Nephron progenitor cell (in vitro differentiated cells): ENCODE measurements at regions not wholly inside any gene's neighbourhood (a gene's known extent, or its start where the extent isn't known, plus 50 kb on each side); places are given as distances from the start of the nearest gene placed in this dataset.

Experiments used
- DNase-seq: peaks from one replicate; pipeline ENCODE4 v3.0.0; 2021
- H3K27ac Mint-ChIP-seq: 2 replicates; pipeline ENCODE4 v1.8.0; 2021; ENCODE audit warnings: mild to moderate bottlenecking, moderate library complexity, mixed read lengths
- H3K27me3 Mint-ChIP-seq: 2 replicates; pipeline ENCODE4 v1.8.0; 2021; ENCODE audit warnings: mild to moderate bottlenecking, low read depth, mixed read lengths; ENCODE audit not compliant: poor library complexity
- H3K36me3 Mint-ChIP-seq: 2 replicates; pipeline ENCODE4 v1.8.0; 2021; ENCODE audit warnings: low read depth, mixed read lengths
- H3K4me1 Mint-ChIP-seq: 2 replicates; pipeline ENCODE4 v1.8.0; 2021; ENCODE audit warnings: mixed read lengths
- H3K4me3 Mint-ChIP-seq: 2 replicates; pipeline ENCODE4 v1.8.0; 2021; ENCODE audit warnings: mild to moderate bottlenecking, moderate library complexity, mixed read lengths
- H3K9me3 Mint-ChIP-seq: 2 replicates; pipeline ENCODE4 v1.8.0; 2021; ENCODE audit warnings: mild to moderate bottlenecking, moderate library complexity, mixed read lengths
- TF ChIP-seq, protein P1 (sequence below): fragments of 200-600 bp; sonication (generic); IDR thresholded peaks from 2 replicates; pipeline ENCODE4 v1.5.0; 2021; ENCODE audit warnings: antibody characterized with exemption

DNA sequence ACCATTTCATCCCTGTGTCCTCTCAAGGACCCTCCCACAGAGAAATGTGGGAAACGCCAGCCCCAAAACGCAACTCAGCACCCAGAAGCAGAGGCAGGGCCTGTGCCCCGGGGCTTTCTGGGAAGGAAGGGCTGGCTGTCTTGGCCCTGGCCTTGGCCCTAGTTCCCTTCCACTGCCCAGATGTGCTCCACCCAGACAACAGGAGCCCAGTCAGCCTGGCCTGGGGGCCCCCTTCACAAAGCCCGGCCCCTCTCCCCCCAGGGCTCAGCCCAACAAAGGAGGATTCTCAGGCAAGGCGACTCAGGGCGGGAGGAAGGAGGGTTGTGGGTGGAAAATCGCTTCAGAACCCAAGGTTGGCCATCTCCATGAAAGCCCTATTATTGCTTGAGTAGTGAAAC is 82.5 kb downstream of the PJA1 start:
- Mint-ChIP-seq H3K36me3 (no peaks in the 10 kb centered on the region), H3K4me1 (peaks cover 99% of the 10 kb centered on the region), H3K27ac (no peak overlapping the region), H3K4me3 (no peak overlapping the region), H3K27me3 (no peaks in the 10 kb centered on the region), H3K9me3 (peaks cover 38% of the 10 kb centered on the region)
- DNase-seq = no peak
- TF ChIP-seq, protein P1, sequence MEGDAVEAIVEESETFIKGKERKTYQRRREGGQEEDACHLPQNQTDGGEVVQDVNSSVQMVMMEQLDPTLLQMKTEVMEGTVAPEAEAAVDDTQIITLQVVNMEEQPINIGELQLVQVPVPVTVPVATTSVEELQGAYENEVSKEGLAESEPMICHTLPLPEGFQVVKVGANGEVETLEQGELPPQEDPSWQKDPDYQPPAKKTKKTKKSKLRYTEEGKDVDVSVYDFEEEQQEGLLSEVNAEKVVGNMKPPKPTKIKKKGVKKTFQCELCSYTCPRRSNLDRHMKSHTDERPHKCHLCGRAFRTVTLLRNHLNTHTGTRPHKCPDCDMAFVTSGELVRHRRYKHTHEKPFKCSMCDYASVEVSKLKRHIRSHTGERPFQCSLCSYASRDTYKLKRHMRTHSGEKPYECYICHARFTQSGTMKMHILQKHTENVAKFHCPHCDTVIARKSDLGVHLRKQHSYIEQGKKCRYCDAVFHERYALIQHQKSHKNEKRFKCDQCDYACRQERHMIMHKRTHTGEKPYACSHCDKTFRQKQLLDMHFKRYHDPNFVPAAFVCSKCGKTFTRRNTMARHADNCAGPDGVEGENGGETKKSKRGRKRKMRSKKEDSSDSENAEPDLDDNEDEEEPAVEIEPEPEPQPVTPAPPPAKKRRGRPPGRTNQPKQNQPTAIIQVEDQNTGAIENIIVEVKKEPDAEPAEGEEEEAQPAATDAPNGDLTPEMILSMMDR = no peak

DNA sequence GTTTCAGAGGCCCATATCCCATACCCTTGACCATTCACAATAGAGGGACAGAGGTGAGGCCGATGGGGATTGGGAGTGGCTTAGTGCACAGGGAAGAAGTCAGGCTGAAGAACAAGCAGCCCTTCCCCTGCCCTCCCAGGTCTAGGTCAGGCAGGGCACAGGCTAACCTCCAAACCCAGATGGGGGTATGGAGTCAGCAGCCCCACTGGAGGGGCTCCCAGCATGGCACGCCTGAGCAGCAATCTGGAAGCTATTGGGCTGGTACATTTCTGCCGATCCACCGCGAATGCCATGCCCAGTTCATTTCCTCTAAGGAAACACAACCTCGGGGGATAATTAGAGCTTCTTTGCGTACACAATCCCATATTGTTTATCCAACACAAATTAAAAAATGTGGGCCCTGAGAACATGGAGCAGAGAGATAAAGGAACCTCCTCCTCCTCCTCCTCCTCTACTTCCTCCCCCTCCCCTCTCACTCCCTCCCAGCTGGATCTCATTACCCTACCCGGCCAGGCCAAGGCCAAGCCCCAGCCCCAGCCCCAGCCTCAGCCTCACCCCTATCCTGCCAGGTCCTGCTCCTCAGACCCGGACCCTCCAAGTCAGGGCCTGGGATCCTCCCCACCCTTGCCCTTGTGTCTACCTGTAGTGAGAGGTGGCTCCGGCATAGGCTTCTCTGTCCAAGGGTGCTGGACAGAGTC is 83.0 kb downstream of the PJA1 start:
- Mint-ChIP-seq H3K9me3 (peaks cover 33% of the 10 kb centered on the region), H3K4me1 (peaks cover 97% of the 10 kb centered on the region), H3K27ac (no peak overlapping the region), H3K4me3 (no peak overlapping the region), H3K27me3 (no peaks in the 10 kb centered on the region), H3K36me3 (no peaks in the 10 kb centered on the region)
- no peak for DNase-seq
- TF ChIP-seq, protein P1 = no peak

DNA sequence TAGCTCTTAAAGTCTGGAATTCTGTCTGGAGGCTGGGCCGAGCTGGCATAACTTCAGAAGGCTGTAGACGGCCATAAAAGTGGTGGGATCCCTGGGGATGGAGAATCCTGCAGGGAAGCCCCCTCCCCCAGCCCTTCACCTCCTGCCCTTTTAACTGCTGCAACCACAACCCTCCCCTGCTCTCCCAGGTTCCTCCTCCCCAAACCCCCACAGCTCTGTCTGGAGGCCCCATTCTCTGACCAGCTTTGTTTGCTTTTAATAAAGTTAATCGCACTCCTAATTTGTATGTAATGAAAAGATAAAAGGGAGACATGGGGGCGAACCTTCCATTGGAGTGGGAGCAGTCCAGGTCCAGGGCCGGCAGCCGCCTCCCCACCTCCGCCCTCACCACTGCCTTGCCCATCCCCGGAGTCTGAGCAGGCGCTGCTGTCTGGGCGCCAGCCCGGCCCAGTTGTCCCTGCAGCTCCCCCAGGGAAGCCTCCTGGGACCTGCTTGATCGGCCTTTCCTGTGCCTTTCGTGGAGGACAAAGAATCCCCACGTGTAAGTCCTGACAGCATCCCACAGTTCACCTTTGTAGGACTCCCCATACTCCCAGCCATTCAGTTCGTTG is 84.3 kb downstream of the PJA1 start:
- Mint-ChIP-seq H3K27me3 (peaks cover 1% of the 10 kb centered on the region), H3K27ac (peak overlapping the region; percentile 42), H3K4me1 (peaks cover 89% of the 10 kb centered on the region), H3K36me3 (no peaks in the 10 kb centered on the region), H3K9me3 (peaks cover 39% of the 10 kb centered on the region), H3K4me3 (no peak overlapping the region)
- DNase-seq = peak; percentile 47
- TF ChIP-seq, protein P1 = no peak

DNA sequence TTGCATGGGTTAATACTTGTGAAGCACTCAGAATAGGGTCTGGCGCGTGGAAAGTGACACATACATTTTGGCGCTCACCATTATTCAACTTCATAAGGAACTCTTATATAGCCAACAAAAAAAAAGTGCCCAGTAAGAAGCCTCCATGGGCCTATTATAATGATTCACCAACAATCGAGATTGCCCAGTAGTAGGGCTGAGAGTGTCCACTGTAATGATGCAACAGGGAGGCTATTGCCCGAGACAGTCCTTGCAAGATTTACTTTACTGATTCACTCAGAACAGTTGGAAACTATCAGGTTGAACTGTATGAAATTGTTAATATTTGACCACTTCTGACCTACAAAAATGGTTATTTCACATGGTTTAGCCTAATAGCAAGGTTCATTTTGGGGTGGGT is 86.0 kb downstream of the PJA1 start:
- Mint-ChIP-seq H3K9me3 (peaks cover 33% of the 10 kb centered on the region), H3K4me1 (peaks cover 72% of the 10 kb centered on the region), H3K27me3 (peaks cover 3% of the 10 kb centered on the region), H3K27ac (no peak overlapping the region), H3K36me3 (no peaks in the 10 kb centered on the region), H3K4me3 (no peak overlapping the region)
- DNase-seq = no peak
- TF ChIP-seq, protein P1 = no peak

DNA sequence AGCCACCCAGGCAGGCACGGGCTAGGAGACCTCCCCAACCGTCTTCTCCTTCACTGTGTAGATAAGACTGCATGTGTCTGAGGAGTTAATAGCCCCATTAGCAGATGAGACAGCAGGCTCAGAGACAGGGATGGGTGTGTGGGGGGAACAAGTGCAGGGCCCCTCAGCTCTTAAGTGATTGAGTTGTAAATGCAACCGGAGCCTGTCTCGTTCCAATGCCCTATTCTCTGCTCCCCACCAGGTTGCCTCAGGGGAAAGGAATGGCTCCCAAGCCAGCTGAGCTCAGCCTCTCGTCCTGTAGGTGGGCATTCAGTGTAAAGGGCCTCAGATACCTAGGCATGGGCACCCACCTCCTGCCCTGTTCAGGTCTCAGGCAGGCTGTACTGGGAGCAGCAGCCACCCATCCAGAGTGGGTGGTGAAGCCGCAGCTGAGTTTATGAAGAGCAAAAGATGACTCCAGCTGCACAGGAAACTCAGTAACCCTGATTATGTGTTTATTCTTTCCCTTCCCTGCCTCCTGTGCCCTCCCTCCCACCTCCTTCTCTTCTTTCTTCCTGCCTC is 87.3 kb downstream of the PJA1 start:
- H3K36me3 Mint-ChIP-seq = no peaks in the 10 kb centered on the region
- H3K4me1 Mint-ChIP-seq = peaks cover 63% of the 10 kb centered on the region
- TF ChIP-seq, protein P1 = no peak
- H3K27me3 Mint-ChIP-seq = peaks cover 3% of the 10 kb centered on the region
- no peak overlapping the region for H3K4me3 Mint-ChIP-seq
- H3K27ac Mint-ChIP-seq = peak overlapping the region; percentile 89
- no peak for DNase-seq
- H3K9me3 Mint-ChIP-seq = peaks cover 32% of the 10 kb centered on the region
